AG04449 (cell line): ENCODE measurements at regions not wholly inside any gene's neighbourhood (a gene's known extent, or its start where the extent isn't known, plus 50 kb on each side); places are given as distances from the start of the nearest gene placed in this dataset.

ENCODE experiments used
- CTCF ChIA-PET: fragments of 350-600 bp; formaldehyde crosslinking; extraction: SDS; loops from one replicate; lab custom pipeline; 2021; ENCODE audit warnings: antibody characterized with exemption; lab: Yijun Ruan, JAX
- POLR2A ChIA-PET: fragments of 400-600, 350-600 bp; formaldehyde crosslinking; extraction: SDS; loops from one replicate; lab custom pipeline; 2020; ENCODE audit warnings: antibody characterized with exemption, inconsistent platforms; lab: Yijun Ruan, JAX
- DNase-seq: peaks from one replicate; pipeline ENCODE4 v3.0.0-alpha.2; 2010; ENCODE audit warnings: low read depth, low spot score
- H3K4me3 ChIP-seq: 2 replicates; pipeline ENCODE4 v1.5.1; 2011; ENCODE audit warnings: low read depth, mild to moderate bottlenecking, control low read depth, low read length
- TF ChIP-seq, protein P1 (sequence below): IDR thresholded peaks from one replicate; pipeline ENCODE4 v1.5.1; 2011; ENCODE audit warnings: mild to moderate bottlenecking, moderate library complexity, low read length, control low read depth, inconsistent platforms; ENCODE audit not compliant: insufficient read depth; ENCODE audit errors: missing control alignments

DNA sequence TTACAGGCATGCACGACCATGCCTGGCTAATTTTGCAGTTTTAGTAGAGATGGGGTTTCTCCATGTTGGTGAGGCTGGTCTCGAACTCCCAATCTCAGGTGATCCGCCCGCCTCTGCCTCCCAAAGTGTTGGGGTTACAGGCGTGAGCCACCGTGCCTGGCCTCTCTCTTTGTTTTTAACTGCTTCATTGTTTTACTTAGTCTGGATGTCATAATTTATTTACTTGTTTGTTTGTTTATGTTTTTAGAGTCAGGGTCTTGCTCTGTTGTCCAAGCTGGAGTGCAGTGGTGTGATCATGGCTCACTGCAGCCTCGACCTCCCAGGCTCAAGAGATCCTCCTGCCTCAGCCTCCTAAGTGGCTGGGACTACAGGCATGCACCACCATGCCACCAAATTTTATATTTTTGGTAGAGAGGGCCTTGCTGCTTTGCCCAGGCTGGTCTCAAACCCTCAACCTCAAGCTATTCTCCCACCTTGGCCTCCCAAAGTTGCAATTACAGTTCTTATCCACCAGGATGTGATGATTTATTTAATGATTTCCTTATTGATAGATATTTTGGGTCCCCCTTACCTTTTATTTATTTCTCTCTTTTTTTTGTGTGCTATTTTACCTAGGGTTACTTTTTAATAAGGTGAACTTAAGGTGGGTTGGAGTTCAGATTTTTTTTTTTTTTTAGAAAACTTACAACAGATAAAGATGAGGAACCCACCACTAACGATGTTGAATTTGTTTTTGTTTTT, 52.6 kb upstream of the ADA2 start:
- H3K4me3 ChIP-seq = no peak overlapping the region
- TF ChIP-seq, protein P1, sequence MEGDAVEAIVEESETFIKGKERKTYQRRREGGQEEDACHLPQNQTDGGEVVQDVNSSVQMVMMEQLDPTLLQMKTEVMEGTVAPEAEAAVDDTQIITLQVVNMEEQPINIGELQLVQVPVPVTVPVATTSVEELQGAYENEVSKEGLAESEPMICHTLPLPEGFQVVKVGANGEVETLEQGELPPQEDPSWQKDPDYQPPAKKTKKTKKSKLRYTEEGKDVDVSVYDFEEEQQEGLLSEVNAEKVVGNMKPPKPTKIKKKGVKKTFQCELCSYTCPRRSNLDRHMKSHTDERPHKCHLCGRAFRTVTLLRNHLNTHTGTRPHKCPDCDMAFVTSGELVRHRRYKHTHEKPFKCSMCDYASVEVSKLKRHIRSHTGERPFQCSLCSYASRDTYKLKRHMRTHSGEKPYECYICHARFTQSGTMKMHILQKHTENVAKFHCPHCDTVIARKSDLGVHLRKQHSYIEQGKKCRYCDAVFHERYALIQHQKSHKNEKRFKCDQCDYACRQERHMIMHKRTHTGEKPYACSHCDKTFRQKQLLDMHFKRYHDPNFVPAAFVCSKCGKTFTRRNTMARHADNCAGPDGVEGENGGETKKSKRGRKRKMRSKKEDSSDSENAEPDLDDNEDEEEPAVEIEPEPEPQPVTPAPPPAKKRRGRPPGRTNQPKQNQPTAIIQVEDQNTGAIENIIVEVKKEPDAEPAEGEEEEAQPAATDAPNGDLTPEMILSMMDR = no peak
- POLR2A ChIA-PET = no interaction called here
- DNase-seq = no peak
- CTCF ChIA-PET = no interaction called here

DNA sequence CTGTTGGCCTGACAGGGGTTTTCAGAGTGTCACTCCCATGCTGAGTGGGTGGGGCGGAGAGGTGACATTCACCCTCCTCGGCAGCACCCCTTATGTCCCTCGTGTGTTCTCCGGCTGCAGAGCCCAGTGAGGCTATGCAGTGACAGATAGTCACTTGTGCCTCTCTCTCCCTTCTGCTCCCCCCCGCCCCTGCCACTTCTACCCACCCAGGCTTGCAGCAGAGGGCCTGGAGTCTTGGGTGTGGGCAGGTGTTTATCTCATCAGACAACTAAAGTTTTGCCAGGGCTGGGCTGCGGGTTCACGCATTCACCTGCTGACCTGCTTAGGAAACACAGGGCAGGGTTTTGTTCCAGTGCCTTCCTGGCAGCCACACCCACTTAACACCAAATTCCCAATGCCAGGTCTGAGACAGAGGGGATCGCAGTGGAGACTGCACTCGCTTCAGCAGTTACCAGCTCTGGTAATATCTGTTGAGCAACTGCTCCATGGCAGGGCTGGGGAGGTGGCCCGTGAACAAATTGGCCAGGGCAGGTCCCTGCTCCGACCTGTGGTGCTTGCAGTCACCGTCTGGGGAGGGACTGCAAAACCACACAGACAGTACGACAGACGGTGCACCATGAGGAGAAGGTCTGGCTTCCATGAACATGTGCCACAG, 50.5 kb upstream of the ADA2 start:
- POLR2A ChIA-PET = no interaction called here
- no peak overlapping the region for H3K4me3 ChIP-seq
- no peak for DNase-seq
- TF ChIP-seq, protein P1 = no peak
- CTCF ChIA-PET = no interaction called here

DNA sequence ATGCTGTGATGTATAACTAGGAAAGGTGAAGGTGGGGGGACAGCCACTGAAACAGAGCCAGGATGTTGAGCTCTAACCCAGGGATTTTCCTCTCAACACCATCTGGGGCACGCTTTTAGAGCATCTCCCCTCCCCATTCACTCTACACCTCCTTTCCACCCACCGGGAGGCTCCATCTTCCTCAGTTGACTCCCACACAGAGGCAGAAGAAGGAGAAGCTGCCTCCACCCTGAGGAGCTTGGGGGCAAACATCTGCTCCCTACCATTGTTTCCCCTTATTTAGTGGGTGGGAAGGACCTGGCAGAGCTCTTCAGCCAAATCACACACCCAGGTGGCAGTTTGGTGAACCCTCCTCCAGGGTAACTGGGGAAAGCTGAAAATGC, 50.0 kb upstream of the ADA2 start:
- ChIA-PET POLR2A (no interaction called here), CTCF (no interaction called here)
- H3K4me3 ChIP-seq = no peak overlapping the region
- no peak for DNase-seq
- TF ChIP-seq, protein P1 = no peak
